ENCODE measurements at regions not wholly inside any gene's neighbourhood (a gene's known extent, or its start where the extent isn't known, plus 50 kb on each side); places are given as distances from the start of the nearest gene placed in this dataset.

GRCh38 chr2:67721516-67721915, 324.4 kb downstream of the ETAA1 start:
- Histone ChIP-seq H3K79me2 (ENCODE audit: insufficient read depth, low read length) (no peaks in the 10 kb centered on the region), H2AFZ (ENCODE audit: low read length) (no peak overlapping the region), H3K9ac (ENCODE audit: insufficient read depth, low read depth, low read length) (no peak overlapping the region), H3K36me3 (replicated peaks in 1 of 2; ENCODE audit: control insufficient read depth in 1 of 2, insufficient read depth in 2 of 2, low read length in 2 of 2) (no peaks in the 10 kb centered on the region), H4K20me1 (ENCODE audit: insufficient read depth, low read length) (no peaks in the 10 kb centered on the region), H3K9me3 (ENCODE audit: low read length) (peaks cover 15% of the 10 kb centered on the region; the same call in 1 of the 2 replicates), H3K27me3 (ENCODE audit: control insufficient read depth in 1 of 2, insufficient read depth in 2 of 2, low read length in 2 of 2) (no peaks in the 10 kb centered on the region), H3K4me1 (ENCODE audit: insufficient read depth, low read length) (no peaks in the 10 kb centered on the region), H3K27ac (ENCODE audit: extremely low read length, insufficient read depth, low read length) (no peak overlapping the region), H3K4me2 (ENCODE audit: low read depth, low read length) (no peak overlapping the region), H3K4me3 (replicated peaks in 1 of 3; ENCODE audit: insufficient read depth in 1 of 3, low read depth in 2 of 3, low read length in 3 of 3) (no peak overlapping the region)
- WGBS (ENCODE audit: low lambda C conversion rate): 0% methylated on average over 1 of the region's 1 CpG
- POLR2A ChIA-PET: no interaction called here
- CTCF ChIA-PET (ENCODE audit: low intra/inter-chr PET ratio, low total read pairs): no interaction called here
- no peak for ATAC-seq
- in situ Hi-C loops (cut with HindIII; ENCODE audit: extremely low pct_ligation_motif_present, low pct_unique_long_range_greater_than_20kb) (no loop called here), intact Hi-C loops (cut with micrococcal nuclease; ENCODE audit: unreplicated experiment) (no loop called here)
- no peak for FAIRE-seq
- BruUV-seq (replicated peaks): no TSS peak
- DNase-seq (ENCODE audit: low spot score): no peak
- TF ChIP-seq RBFOX2 (IDR thresholded peaks at IDR 0.05; ENCODE audit: low read depth, low read length) (no peak), ZXDC (CRISPR knock-in tag; IDR thresholded peaks at IDR 0.05) (no peak), MEIS2 (CRISPR knock-in tag; IDR thresholded peaks at IDR 0.05) (no peak), ZNF282 (IDR thresholded peaks at IDR 0.05; ENCODE audit: partially characterized antibody) (no peak), KAT7 (CRISPR knock-in tag; IDR thresholded peaks at IDR 0.05; ENCODE audit: borderline replicate concordance) (no peak), ZSCAN25 (CRISPR knock-in tag; IDR thresholded peaks at IDR 0.05) (no peak), ZNF292 (CRISPR knock-in tag; IDR thresholded peaks at IDR 0.05; ENCODE audit: borderline replicate concordance, low read depth) (no peak), CTCF (CRISPR knock-in tag; IDR thresholded peaks at IDR 0.05) (no peak), KLF16 (CRISPR knock-in tag; IDR thresholded peaks at IDR 0.05) (no peak), CENPT (CRISPR knock-in tag; IDR thresholded peaks at IDR 0.05; ENCODE audit: low read depth) (no peak), ZNF841 (CRISPR knock-in tag; IDR thresholded peaks at IDR 0.05; ENCODE audit: borderline replicate concordance) (no peak), PRPF4 (IDR thresholded peaks at IDR 0.05; ENCODE audit: low read depth, low read length, poor library complexity, severe bottlenecking) (no peak), ZKSCAN8 (CRISPR knock-in tag; IDR thresholded peaks at IDR 0.05; ENCODE audit: borderline replicate concordance) (no peak), E2F2 (CRISPR knock-in tag; IDR thresholded peaks at IDR 0.05; ENCODE audit: borderline replicate concordance) (no peak), NR2F2 (IDR thresholded peaks at IDR 0.05; ENCODE audit: borderline replicate concordance, low read depth) (no peak)
- TF ChIP-seq, protein P1, sequence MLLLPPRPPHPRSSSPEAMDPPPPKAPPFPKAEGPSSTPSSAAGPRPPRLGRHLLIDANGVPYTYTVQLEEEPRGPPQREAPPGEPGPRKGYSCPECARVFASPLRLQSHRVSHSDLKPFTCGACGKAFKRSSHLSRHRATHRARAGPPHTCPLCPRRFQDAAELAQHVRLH (CRISPR knock-in tag; IDR thresholded peaks at IDR 0.05; ENCODE audit: borderline replicate concordance, low read depth): no peak
- TF ChIP-seq, protein P2, sequence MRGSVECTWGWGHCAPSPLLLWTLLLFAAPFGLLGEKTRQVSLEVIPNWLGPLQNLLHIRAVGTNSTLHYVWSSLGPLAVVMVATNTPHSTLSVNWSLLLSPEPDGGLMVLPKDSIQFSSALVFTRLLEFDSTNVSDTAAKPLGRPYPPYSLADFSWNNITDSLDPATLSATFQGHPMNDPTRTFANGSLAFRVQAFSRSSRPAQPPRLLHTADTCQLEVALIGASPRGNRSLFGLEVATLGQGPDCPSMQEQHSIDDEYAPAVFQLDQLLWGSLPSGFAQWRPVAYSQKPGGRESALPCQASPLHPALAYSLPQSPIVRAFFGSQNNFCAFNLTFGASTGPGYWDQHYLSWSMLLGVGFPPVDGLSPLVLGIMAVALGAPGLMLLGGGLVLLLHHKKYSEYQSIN (CRISPR knock-in tag; IDR thresholded peaks at IDR 0.05; ENCODE audit: borderline replicate concordance): no peak
